ENCODE measurements at regions not wholly inside any gene's neighbourhood (a gene's known extent, or its start where the extent isn't known, plus 50 kb on each side); places are given as distances from the start of the nearest gene placed in this dataset.
A peak's percentile ranks its signal among the peaks of the same experiment; 100 is the strongest.

- H3K4me1 ChIP-seq = peaks cover 0 to 3% (median 3%) of the 10 kb centered on the region in 4 donors
- no peaks in the 10 kb centered on the region for H3K36me3 ChIP-seq
- TF ChIP-seq POLR2AphosphoS5 (IDR thresholded peaks at IDR 0.05) = no peak
- no peak for TF ChIP-seq EP300 (IDR thresholded peaks at IDR 0.05)
- no peak for TF ChIP-seq POLR2A (IDR thresholded peaks at IDR 0.05)
- TF ChIP-seq CTCF (IDR thresholded peaks at IDR 0.05) = no peak
- no peak overlapping the region for H3K27ac ChIP-seq
- peaks cover 0 to 10% (median 0%) of the 10 kb centered on the region in 4 donors for H3K9me3 ChIP-seq
- DNase-seq = peak in 1 of 2 donors; percentile 15
- no peaks in the 10 kb centered on the region for H3K27me3 ChIP-seq
- WGBS, 2 donors = 81% methylated on average over 10 of the region's 10 CpGs
- ATAC-seq (ENCODE audit: low FRiP score in 2 of 2) = no peak
- H3K4me3 ChIP-seq = no peak overlapping the region
Observed at GRCh38 chr7:155914341-155914740, 102.1 kb upstream of the SHH start.

GRCh38 chr7:155913719-155914118 lies 101.5 kb upstream of the SHH start:
- H3K27ac ChIP-seq = no peak overlapping the region
- no peaks in the 10 kb centered on the region for H3K27me3 ChIP-seq
- no peak for TF ChIP-seq POLR2A (IDR thresholded peaks at IDR 0.05)
- no peak for TF ChIP-seq EP300 (IDR thresholded peaks at IDR 0.05)
- TF ChIP-seq CTCF (IDR thresholded peaks at IDR 0.05) = no peak
- no peak for TF ChIP-seq POLR2AphosphoS5 (IDR thresholded peaks at IDR 0.05)
- no peak overlapping the region for H3K4me3 ChIP-seq
- DNase-seq (no peak), ATAC-seq (ENCODE audit: low FRiP score in 2 of 2) (no peak)
- 69 to 82% methylated on average over 5 to 11 of the region's 11 CpGs for WGBS, 2 donors
- no peaks in the 10 kb centered on the region for H3K36me3 ChIP-seq
- no peaks in the 10 kb centered on the region for H3K4me1 ChIP-seq
- H3K9me3 ChIP-seq = peaks cover 0 to 10% (median 0%) of the 10 kb centered on the region in 4 donors

GRCh38 chr7:155913291-155913690 lies 101.0 kb upstream of the SHH start:
- ATAC-seq (ENCODE audit: low FRiP score in 2 of 2) = no peak
- no peak for DNase-seq
- WGBS, 2 donors = 64 to 73% methylated on average over 7 of the region's 7 CpGs
- Histone ChIP-seq H3K27ac (no peak overlapping the region), H3K27me3 (no peaks in the 10 kb centered on the region), H3K36me3 (no peaks in the 10 kb centered on the region), H3K9me3 (peaks cover 0 to 10% (median 0%) of the 10 kb centered on the region in 4 donors), H3K4me1 (peaks cover 0 to 2% (median under 1%) of the 10 kb centered on the region in 4 donors), H3K4me3 (no peak overlapping the region)
- TF ChIP-seq POLR2A (IDR thresholded peaks at IDR 0.05) = no peak
- TF ChIP-seq CTCF (IDR thresholded peaks at IDR 0.05) = no peak
- no peak for TF ChIP-seq EP300 (IDR thresholded peaks at IDR 0.05)
- no peak for TF ChIP-seq POLR2AphosphoS5 (IDR thresholded peaks at IDR 0.05)

GRCh38 chr7:155911471-155912105 lies 99.3 kb upstream of the SHH start:
- TF ChIP-seq POLR2A (IDR thresholded peaks at IDR 0.05) (no peak), POLR2AphosphoS5 (IDR thresholded peaks at IDR 0.05) (no peak), EP300 (IDR thresholded peaks at IDR 0.05) (no peak), CTCF (IDR thresholded peaks at IDR 0.05) (no peak)
- no peak overlapping the region for H3K4me3 ChIP-seq
- ATAC-seq (ENCODE audit: low FRiP score in 2 of 2) = no peak
- no peaks in the 10 kb centered on the region for H3K36me3 ChIP-seq
- no peaks in the 10 kb centered on the region for H3K27me3 ChIP-seq
- H3K4me1 ChIP-seq = peaks cover 0 to 16% (median 11%) of the 10 kb centered on the region in 4 donors
- DNase-seq = no peak
- 70 to 80% methylated on average over 8 of the region's 8 CpGs for WGBS, 2 donors
- no peak overlapping the region for H3K27ac ChIP-seq
- H3K9me3 ChIP-seq = peaks cover 0 to 10% (median 0%) of the 10 kb centered on the region in 4 donors

GRCh38 chr7:155908385-155908784 lies 96.1 kb upstream of the SHH start:
- H3K27me3 ChIP-seq = no peaks in the 10 kb centered on the region
- 79 to 83% methylated on average over 9 of the region's 9 CpGs for WGBS, 2 donors

More at GRCh38 chr7:155908385-155908784, 96.1 kb upstream of the SHH start:
- H3K36me3 ChIP-seq = no peaks in the 10 kb centered on the region
- peaks cover 0 to 16% (median 11%) of the 10 kb centered on the region in 4 donors for H3K4me1 ChIP-seq
- no peak for ATAC-seq (ENCODE audit: low FRiP score in 2 of 2)
- H3K9me3 ChIP-seq = peaks cover 0 to 10% (median 0%) of the 10 kb centered on the region in 4 donors
- DNase-seq = no peak
- peak overlapping the region in 1 of 4 donors; percentile 15 for H3K27ac ChIP-seq
- no peak for TF ChIP-seq POLR2A (IDR thresholded peaks at IDR 0.05)
- TF ChIP-seq EP300 (IDR thresholded peaks at IDR 0.05) = no peak
- TF ChIP-seq CTCF (IDR thresholded peaks at IDR 0.05) = no peak
- TF ChIP-seq POLR2AphosphoS5 (IDR thresholded peaks at IDR 0.05) = no peak
- no peak overlapping the region for H3K4me3 ChIP-seq

Measured in upper lobe of left lung (tissue), 6 donors.